HEK293 (cell line): ENCODE measurements at regions not wholly inside any gene's neighbourhood (a gene's known extent, or its start where the extent isn't known, plus 50 kb on each side); places are given as distances from the start of the nearest gene placed in this dataset.

Experiments
- CTCF ChIA-PET: fragments of 350-600 bp; formaldehyde crosslinking; extraction: SDS; loops from one replicate; lab custom pipeline; 2021; ENCODE audit warnings: antibody characterized with exemption; lab: Yijun Ruan, JAX
- POLR2A ChIA-PET: fragments of 300-600 bp; formaldehyde crosslinking; extraction: SDS; loops from one replicate; lab custom pipeline; 2020; ENCODE audit warnings: antibody characterized with exemption, inconsistent platforms; lab: Yijun Ruan, JAX
- H3K27ac ChIP-seq: fragments of 200-500 bp; sonication (Bioruptor generic); 2 replicates; pipeline ENCODE4 v1.5.1; 2014; ENCODE audit warnings: low read depth, low read length, control low read depth, inconsistent platforms; ENCODE audit errors: extremely low read depth
- H3K36me3 ChIP-seq, 2 experiments: fragments of 200-500 bp in 1 of 2; sonication (Bioruptor generic) in 1 of 2; 1 replicate in 1 of 2; 2 replicates in 1 of 2; pipeline ENCODE4 v1.5.1; 2014 to 2017; ENCODE audit warnings: inconsistent platforms in 2 of 2, low read length in 2 of 2; ENCODE audit not compliant: control insufficient read depth in 2 of 2, insufficient read depth in 1 of 2
- H3K4me1 ChIP-seq: fragments of 200-500 bp; sonication (Bioruptor generic); 2 replicates; pipeline ENCODE4 v1.5.1; 2014; ENCODE audit warnings: mild to moderate bottlenecking, low read length, inconsistent platforms; ENCODE audit not compliant: control insufficient read depth, insufficient read depth
- H3K4me3 ChIP-seq: 2 replicates; pipeline ENCODE4 v1.5.1; 2011; ENCODE audit warnings: low read depth, mild to moderate bottlenecking, control low read depth, low read length, moderate library complexity
- H3K9me3 ChIP-seq: fragments of 200-500 bp; sonication (Bioruptor generic); 2 replicates; pipeline ENCODE4 v1.5.1; 2014; ENCODE audit warnings: low read depth, low read length, inconsistent platforms; ENCODE audit not compliant: control insufficient read depth, insufficient read depth
- KLF7 ChIP-seq: fragments of 450-650 bp; formaldehyde crosslinking; IDR thresholded peaks from 2 replicates; pipeline ENCODE4 v1.5.1; 2016; ENCODE audit warnings: missing biosample characterization, missing genetic modification characterization, borderline replicate concordance
- KLF8 ChIP-seq: fragments of 450-650 bp; formaldehyde crosslinking; IDR thresholded peaks from 2 replicates; pipeline ENCODE4 v1.5.1; 2016; ENCODE audit warnings: missing biosample characterization, missing genetic modification characterization
- RBAK ChIP-seq: fragments of 450-650 bp; formaldehyde crosslinking; IDR thresholded peaks from 2 replicates; pipeline ENCODE4 v1.5.1; 2016; ENCODE audit warnings: missing biosample characterization, missing genetic modification characterization
- SCRT2 ChIP-seq: fragments of 450-650 bp; formaldehyde crosslinking; IDR thresholded peaks from 2 replicates; pipeline ENCODE4 v1.5.1; 2016; ENCODE audit warnings: missing biosample characterization, missing genetic modification characterization
- TCF7L2 ChIP-seq: IDR thresholded peaks from 2 replicates; pipeline ENCODE4 v1.6.1; 2011; ENCODE audit warnings: low read depth, mild to moderate bottlenecking, inconsistent platforms, low read length, moderate library complexity, borderline replicate concordance
- TRIM28 ChIP-seq: IDR thresholded peaks from 2 replicates; pipeline ENCODE4 v1.6.1; 2011; ENCODE audit warnings: low read length, control low read depth, borderline replicate concordance
- ZBTB20 ChIP-seq: fragments of 450-650 bp; formaldehyde crosslinking; IDR thresholded peaks from 2 replicates; pipeline ENCODE4 v1.5.1; 2016; ENCODE audit warnings: missing biosample characterization, missing genetic modification characterization
- ZBTB7A ChIP-seq: fragments of 450-650 bp; formaldehyde crosslinking; IDR thresholded peaks from 2 replicates; pipeline ENCODE4 v1.5.1; 2016; ENCODE audit warnings: low read depth, missing biosample characterization, missing genetic modification characterization
- ZNF114 ChIP-seq: fragments of 450-650 bp; formaldehyde crosslinking; IDR thresholded peaks from 2 replicates; pipeline ENCODE4 v1.5.0; 2017; ENCODE audit warnings: missing biosample characterization, missing genetic modification characterization
- ZNF146 ChIP-seq: fragments of 450-650 bp; formaldehyde crosslinking; IDR thresholded peaks from 2 replicates; pipeline ENCODE4 v1.5.1; 2016; ENCODE audit warnings: missing biosample characterization, missing genetic modification characterization
- ZNF155 ChIP-seq: fragments of 450-650 bp; formaldehyde crosslinking; IDR thresholded peaks from 2 replicates; pipeline ENCODE4 v1.5.1; 2016; ENCODE audit warnings: missing biosample characterization, missing genetic modification characterization
- ZNF2 ChIP-seq: fragments of 450-650 bp; formaldehyde crosslinking; IDR thresholded peaks from 2 replicates; pipeline ENCODE4 v1.5.1; 2016; ENCODE audit warnings: missing biosample characterization, missing genetic modification characterization
- ZNF202 ChIP-seq: fragments of 450-650 bp; formaldehyde crosslinking; IDR thresholded peaks from 2 replicates; pipeline ENCODE4 v1.5.1; 2016; ENCODE audit warnings: missing biosample characterization, missing genetic modification characterization, borderline replicate concordance
- ZNF274 ChIP-seq, 2 experiments: fragments of 200-500 bp in 1 of 2; fragments of 450-650 bp in 1 of 2; sonication (Bioruptor generic) in 1 of 2; formaldehyde crosslinking in 1 of 2; IDR thresholded peaks; 2 replicates each; pipeline versions ENCODE4 v1.5.1 to v1.6.1; 2014 to 2016; ENCODE audit warnings: borderline replicate concordance in 1 of 2, inconsistent platforms in 1 of 2, low read length in 1 of 2, missing biosample characterization in 1 of 2, missing genetic modification characterization in 1 of 2
- ZNF302 ChIP-seq: fragments of 450-650 bp; formaldehyde crosslinking; IDR thresholded peaks from 2 replicates; pipeline ENCODE4 v1.5.1; 2016; ENCODE audit warnings: missing biosample characterization, missing genetic modification characterization, low read depth
- ZNF324 ChIP-seq: fragments of 450-650 bp; formaldehyde crosslinking; IDR thresholded peaks from 2 replicates; pipeline ENCODE4 v1.5.1; 2016; ENCODE audit warnings: missing biosample characterization, missing genetic modification characterization
- ZNF404 ChIP-seq: fragments of 450-650 bp; formaldehyde crosslinking; IDR thresholded peaks from 2 replicates; pipeline ENCODE4 v1.5.1; 2017; ENCODE audit warnings: missing biosample characterization, missing genetic modification characterization
- ZNF423 ChIP-seq: fragments of 450-650 bp; formaldehyde crosslinking; IDR thresholded peaks from 2 replicates; pipeline ENCODE4 v1.5.1; 2016; ENCODE audit warnings: missing biosample characterization, missing genetic modification characterization
- ZNF510 ChIP-seq: fragments of 450-650 bp; formaldehyde crosslinking; IDR thresholded peaks from 2 replicates; pipeline ENCODE4 v1.5.1; 2018; ENCODE audit warnings: mild to moderate bottlenecking, missing genetic modification characterization, missing biosample characterization; ENCODE audit not compliant: insufficient replicate concordance
- ZNF530 ChIP-seq: fragments of 450-650 bp; formaldehyde crosslinking; IDR thresholded peaks from 2 replicates; pipeline ENCODE4 v1.5.1; 2016; ENCODE audit warnings: low read depth, missing biosample characterization, missing genetic modification characterization
- ZNF561 ChIP-seq: fragments of 450-650 bp; IDR thresholded peaks from 2 replicates; pipeline ENCODE4 v1.5.1; 2018; ENCODE audit warnings: missing biosample characterization, missing genetic modification characterization, borderline replicate concordance
- ZNF626 ChIP-seq: fragments of 450-650 bp; sonication (Bioruptor Pico); formaldehyde crosslinking; IDR thresholded peaks from 2 replicates; pipeline ENCODE4 v1.5.1; 2018; ENCODE audit warnings: missing biosample characterization, missing genetic modification characterization, inconsistent platforms
- ZNF658 ChIP-seq: fragments of 450-650 bp; formaldehyde crosslinking; IDR thresholded peaks from 2 replicates; pipeline ENCODE4; 2016; ENCODE audit warnings: missing biosample characterization, missing genetic modification characterization
- ZNF776 ChIP-seq: fragments of 450-650 bp; formaldehyde crosslinking; IDR thresholded peaks from 2 replicates; pipeline ENCODE4 v1.5.0; 2017; ENCODE audit warnings: missing biosample characterization, missing genetic modification characterization, borderline replicate concordance
- ZNF777 ChIP-seq: fragments of 450-650 bp; formaldehyde crosslinking; IDR thresholded peaks from 2 replicates; pipeline ENCODE4 v1.5.1; 2017; ENCODE audit warnings: missing biosample characterization, missing genetic modification characterization, borderline replicate concordance
- TF ChIP-seq, protein P1 (sequence below): fragments of 450-650 bp; formaldehyde crosslinking; IDR thresholded peaks from 2 replicates; pipeline ENCODE4 v1.5.1; 2016; ENCODE audit warnings: missing biosample characterization, missing genetic modification characterization
- TF ChIP-seq, protein P2 (sequence below): fragments of 450-650 bp; formaldehyde crosslinking; IDR thresholded peaks from 2 replicates; pipeline ENCODE4 v1.5.1; 2016; ENCODE audit warnings: missing biosample characterization, missing genetic modification characterization
- TF ChIP-seq, protein P3 (sequence below): IDR thresholded peaks from 2 replicates; pipeline ENCODE4 v1.6.1; 2011; ENCODE audit warnings: mild to moderate bottlenecking, low read depth, low read length, borderline replicate concordance
- TF ChIP-seq, protein P4 (sequence below): fragments of 450-650 bp; formaldehyde crosslinking; IDR thresholded peaks from 2 replicates; pipeline ENCODE4 v1.5.1; 2016; ENCODE audit warnings: missing biosample characterization, missing genetic modification characterization

DNA sequence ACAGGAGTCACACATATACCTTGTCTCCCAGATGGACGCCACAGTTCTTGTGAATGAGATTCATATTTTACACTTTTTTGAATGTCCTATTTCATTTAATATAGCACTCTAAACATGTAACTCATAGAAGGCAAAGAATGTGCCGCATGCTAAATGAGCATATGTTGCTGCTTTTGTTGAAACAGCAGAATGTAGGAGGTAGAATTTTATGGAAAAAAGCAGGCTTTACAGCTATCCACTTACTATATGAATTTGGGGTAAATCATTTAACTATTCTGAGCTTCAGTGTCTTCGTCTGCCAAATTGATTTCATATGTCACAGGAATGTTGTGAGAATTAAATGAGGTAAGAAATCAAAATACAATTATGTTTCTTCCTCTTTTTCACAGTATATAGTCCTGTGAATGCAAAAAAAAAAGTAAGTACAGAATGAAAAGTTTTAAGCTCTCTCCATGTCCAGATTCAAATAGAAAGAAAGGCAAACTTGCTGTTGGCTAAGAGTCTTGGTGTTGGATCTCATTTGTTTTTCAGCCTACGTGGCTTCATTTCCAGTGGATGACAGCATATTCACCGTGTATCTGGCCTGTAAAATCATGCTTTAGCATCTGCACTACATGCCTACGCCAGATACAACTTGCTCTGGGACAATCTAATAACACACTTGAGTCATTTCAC, 154.7 kb upstream of the CNTNAP5 start:
- TF ChIP-seq ZNF658 (tag by site-specific recombination) = no peak
- no peak for TF ChIP-seq ZNF146 (tag by site-specific recombination)
- TF ChIP-seq, protein P1, sequence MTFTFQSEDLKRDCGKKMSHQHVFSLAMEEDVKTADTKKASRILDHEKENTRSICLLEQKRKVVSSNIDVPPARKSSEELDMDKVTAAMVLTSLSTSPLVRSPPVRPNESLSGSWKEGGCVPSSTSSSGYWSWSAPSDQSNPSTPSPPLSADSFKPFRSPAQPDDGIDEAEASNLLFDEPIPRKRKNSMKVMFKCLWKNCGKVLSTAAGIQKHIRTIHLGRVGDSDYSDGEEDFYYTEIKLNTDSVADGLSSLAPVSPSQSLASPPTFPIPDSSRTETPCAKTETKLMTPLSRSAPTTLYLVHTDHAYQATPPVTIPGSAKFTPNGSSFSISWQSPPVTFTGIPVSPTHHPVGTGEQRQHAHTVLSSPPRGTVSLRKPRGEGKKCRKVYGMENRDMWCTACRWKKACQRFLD (tag by site-specific recombination) = no peak
- no peak for TF ChIP-seq ZNF274 (IDR thresholded peaks at IDR 0.05; ENCODE audit: low read length)
- no peak for TF ChIP-seq ZNF274 (tag by site-specific recombination; IDR thresholded peaks at IDR 0.05; ENCODE audit: borderline replicate concordance)
- TF ChIP-seq RBAK = no peak
- no peak for TF ChIP-seq ZBTB20
- no peak for TF ChIP-seq ZNF776 (tag by site-specific recombination)
- TF ChIP-seq ZNF777 (tag by site-specific recombination) = no peak
- TF ChIP-seq TCF7L2 = no peak
- no peak for TF ChIP-seq ZNF114 (tag by site-specific recombination)
- TF ChIP-seq ZNF302 (tag by site-specific recombination) = no peak
- no peak for TF ChIP-seq ZNF626 (tag by site-specific recombination)
- no peak for TF ChIP-seq ZNF510 (tag by site-specific recombination)
- TF ChIP-seq, all 188 proteins: peak for 0
- Histone ChIP-seq H3K27ac (no peak overlapping the region), H3K36me3 (no peaks in the 10 kb centered on the region), H3K9me3 (no peaks in the 10 kb centered on the region), H3K4me3 (no peak overlapping the region), H3K4me1 (no peaks in the 10 kb centered on the region)
- ChIA-PET POLR2A (no interaction called here), CTCF (no interaction called here)

DNA sequence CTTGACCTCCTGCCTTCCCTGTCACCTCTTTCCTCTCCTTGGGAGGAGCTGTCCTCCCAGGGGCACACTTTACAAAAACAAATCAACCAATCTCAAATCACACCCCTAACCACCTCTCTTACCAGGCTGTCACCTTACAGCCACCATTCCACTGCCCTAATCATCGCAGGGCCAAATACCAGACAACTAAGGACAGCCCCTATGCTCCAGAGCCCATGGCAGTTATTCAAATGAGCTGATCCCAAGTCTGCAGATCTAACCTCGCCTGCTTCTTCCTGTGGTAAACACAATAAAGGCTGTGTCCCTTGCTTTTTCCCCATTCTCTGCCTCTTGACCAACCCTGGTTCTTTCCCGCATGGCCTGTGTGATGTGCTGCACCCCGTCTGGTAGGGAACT, 154.2 kb upstream of the CNTNAP5 start:
- Histone ChIP-seq H3K4me3 (no peak overlapping the region), H3K4me1 (no peaks in the 10 kb centered on the region), H3K27ac (no peak overlapping the region), H3K36me3 (no peaks in the 10 kb centered on the region), H3K9me3 (no peaks in the 10 kb centered on the region)
- CTCF ChIA-PET = interaction anchor here (0.8 kb wide), 1 partner anchor 14 kb away, joined by 3 read pairs; no protein-coding TSS in a partner anchor
- TF ChIP-seq SCRT2 (tag by site-specific recombination) (no peak), ZNF404 (tag by site-specific recombination) (no peak), ZNF530 (tag by site-specific recombination) (no peak), KLF7 (tag by site-specific recombination) (no peak), ZNF561 (no peak), ZNF2 (no peak), ZBTB7A (tag by site-specific recombination) (no peak), ZNF155 (tag by site-specific recombination) (no peak), ZNF423 (no peak), ZNF202 (no peak), KLF8 (no peak), TRIM28 (no peak), ZNF274 (IDR thresholded peaks at IDR 0.05; ENCODE audit: low read length) (no peak), ZNF274 (tag by site-specific recombination; IDR thresholded peaks at IDR 0.05; ENCODE audit: borderline replicate concordance) (no peak), ZNF324 (tag by site-specific recombination) (no peak)
- TF ChIP-seq, protein P2, sequence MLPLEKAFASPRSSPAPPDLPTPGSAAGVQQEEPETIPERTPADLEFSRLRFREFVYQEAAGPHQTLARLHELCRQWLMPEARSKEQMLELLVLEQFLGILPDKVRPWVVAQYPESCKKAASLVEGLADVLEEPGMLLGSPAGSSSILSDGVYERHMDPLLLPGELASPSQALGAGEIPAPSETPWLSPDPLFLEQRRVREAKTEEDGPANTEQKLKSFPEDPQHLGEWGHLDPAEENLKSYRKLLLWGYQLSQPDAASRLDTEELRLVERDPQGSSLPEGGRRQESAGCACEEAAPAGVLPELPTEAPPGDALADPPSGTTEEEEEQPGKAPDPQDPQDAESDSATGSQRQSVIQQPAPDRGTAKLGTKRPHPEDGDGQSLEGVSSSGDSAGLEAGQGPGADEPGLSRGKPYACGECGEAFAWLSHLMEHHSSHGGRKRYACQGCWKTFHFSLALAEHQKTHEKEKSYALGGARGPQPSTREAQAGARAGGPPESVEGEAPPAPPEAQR (tag by site-specific recombination) = no peak
- TF ChIP-seq, protein P3, sequence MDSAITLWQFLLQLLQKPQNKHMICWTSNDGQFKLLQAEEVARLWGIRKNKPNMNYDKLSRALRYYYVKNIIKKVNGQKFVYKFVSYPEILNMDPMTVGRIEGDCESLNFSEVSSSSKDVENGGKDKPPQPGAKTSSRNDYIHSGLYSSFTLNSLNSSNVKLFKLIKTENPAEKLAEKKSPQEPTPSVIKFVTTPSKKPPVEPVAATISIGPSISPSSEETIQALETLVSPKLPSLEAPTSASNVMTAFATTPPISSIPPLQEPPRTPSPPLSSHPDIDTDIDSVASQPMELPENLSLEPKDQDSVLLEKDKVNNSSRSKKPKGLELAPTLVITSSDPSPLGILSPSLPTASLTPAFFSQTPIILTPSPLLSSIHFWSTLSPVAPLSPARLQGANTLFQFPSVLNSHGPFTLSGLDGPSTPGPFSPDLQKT = no peak
- TF ChIP-seq, protein P4, sequence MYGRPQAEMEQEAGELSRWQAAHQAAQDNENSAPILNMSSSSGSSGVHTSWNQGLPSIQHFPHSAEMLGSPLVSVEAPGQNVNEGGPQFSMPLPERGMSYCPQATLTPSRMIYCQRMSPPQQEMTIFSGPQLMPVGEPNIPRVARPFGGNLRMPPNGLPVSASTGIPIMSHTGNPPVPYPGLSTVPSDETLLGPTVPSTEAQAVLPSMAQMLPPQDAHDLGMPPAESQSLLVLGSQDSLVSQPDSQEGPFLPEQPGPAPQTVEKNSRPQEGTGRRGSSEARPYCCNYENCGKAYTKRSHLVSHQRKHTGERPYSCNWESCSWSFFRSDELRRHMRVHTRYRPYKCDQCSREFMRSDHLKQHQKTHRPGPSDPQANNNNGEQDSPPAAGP (tag by site-specific recombination) = no peak
- POLR2A ChIA-PET = no interaction called here
